Peyer's patch (tissue), 4 donors: ENCODE measurements at regions not wholly inside any gene's neighbourhood (a gene's known extent, or its start where the extent isn't known, plus 50 kb on each side); places are given as distances from the start of the nearest gene placed in this dataset.

Experiments
- POLR2A ChIP-seq, 2 donors: fragments of 450-650 bp; IDR thresholded peaks; one replicate each; pipeline ENCODE4 v1.5.1; 2017; ENCODE audit warnings: antibody characterized with exemption in 2 of 2, mild to moderate bottlenecking in 2 of 2, moderate library complexity in 2 of 2
- TF ChIP-seq, protein P1 (sequence below), 6 experiments: fragments of 450-650 bp in 4 of 6; fragments of 200-600 bp in 2 of 6; sonication (generic) in 1 of 6; IDR thresholded peaks; one replicate each; pipeline ENCODE4 v1.5.1; 2017 to 2019; ENCODE audit warnings: antibody characterized with exemption in 6 of 6, mild to moderate bottlenecking in 3 of 6, moderate library complexity in 1 of 6

DNA sequence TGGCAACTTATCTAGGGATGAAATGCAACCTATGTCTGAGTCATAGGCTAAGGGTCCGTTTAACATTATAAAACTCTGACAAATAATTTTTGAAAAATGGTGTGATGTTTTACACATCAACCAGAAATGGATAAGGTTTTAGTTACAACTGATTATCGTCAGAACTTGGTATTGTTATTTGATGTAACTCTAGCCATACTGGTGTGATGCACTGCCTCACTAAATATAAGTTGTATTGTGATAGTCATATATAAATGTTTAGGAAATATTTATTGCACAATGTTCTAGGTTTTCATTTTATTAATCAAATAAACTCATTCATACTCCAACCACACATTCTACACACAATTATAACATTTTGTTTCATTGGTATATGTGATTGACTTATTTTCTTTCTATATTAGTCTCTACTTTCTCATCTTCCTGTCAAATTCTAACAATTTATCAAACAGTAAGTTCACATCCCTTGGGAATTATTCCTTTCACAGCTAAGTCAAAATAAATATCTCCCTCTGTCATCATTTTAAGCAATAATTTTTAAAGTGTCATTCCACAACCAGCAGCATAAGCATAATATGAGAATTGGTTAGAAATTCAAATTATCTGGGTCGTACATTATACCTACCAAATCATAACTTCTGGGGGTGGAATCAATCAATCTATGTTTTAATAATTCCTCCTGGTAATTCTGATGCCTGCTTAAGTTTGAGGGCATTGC is 873.9 kb downstream of the SLITRK1 start:
- TF ChIP-seq, protein P1, sequence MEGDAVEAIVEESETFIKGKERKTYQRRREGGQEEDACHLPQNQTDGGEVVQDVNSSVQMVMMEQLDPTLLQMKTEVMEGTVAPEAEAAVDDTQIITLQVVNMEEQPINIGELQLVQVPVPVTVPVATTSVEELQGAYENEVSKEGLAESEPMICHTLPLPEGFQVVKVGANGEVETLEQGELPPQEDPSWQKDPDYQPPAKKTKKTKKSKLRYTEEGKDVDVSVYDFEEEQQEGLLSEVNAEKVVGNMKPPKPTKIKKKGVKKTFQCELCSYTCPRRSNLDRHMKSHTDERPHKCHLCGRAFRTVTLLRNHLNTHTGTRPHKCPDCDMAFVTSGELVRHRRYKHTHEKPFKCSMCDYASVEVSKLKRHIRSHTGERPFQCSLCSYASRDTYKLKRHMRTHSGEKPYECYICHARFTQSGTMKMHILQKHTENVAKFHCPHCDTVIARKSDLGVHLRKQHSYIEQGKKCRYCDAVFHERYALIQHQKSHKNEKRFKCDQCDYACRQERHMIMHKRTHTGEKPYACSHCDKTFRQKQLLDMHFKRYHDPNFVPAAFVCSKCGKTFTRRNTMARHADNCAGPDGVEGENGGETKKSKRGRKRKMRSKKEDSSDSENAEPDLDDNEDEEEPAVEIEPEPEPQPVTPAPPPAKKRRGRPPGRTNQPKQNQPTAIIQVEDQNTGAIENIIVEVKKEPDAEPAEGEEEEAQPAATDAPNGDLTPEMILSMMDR (IDR thresholded peaks at IDR 0.05), result no peak
- no peak for TF ChIP-seq POLR2A (IDR thresholded peaks at IDR 0.05)
